GM19397 (cell line): ENCODE measurements at regions not wholly inside any gene's neighbourhood (a gene's known extent, or its start where the extent isn't known, plus 50 kb on each side); places are given as distances from the start of the nearest gene placed in this dataset.

Source experiments
- ATAC-seq: cut with Tn5 transposase; IDR thresholded peaks from one replicate; pipeline ENCODE4 v1.9.1; 2021; ENCODE audit warnings: mild to moderate bottlenecking, moderate library complexity; ENCODE audit not compliant: unreplicated experiment

- ATAC-seq: no peak
These were observed 107.7 kb upstream of the NFE2L3 start for GRCh38 chr7:26044320-26044719.

DNA sequence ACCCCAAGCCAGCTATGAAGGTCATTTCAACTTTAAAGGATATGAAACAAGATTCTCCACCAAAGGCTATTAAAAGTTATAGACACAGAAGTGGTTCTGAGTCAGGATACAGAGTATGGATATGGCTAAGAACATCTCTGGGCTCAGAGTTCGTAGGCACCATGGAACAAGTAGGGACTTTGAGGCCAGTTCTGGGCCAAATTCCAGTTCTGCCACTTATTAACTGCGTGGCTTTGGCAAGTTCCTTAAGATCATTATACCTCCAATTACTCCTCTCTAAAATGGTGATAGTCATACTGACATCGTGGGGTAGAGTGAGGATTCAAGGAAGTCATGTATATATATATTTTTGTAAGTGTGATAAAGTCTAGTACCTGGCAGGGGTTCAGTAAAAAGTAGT, 105.8 kb upstream of the NFE2L3 start:
- no peak for ATAC-seq

- no peak for ATAC-seq
These were observed 105.1 kb upstream of the NFE2L3 start for GRCh38 chr7:26046878-26047277.

DNA sequence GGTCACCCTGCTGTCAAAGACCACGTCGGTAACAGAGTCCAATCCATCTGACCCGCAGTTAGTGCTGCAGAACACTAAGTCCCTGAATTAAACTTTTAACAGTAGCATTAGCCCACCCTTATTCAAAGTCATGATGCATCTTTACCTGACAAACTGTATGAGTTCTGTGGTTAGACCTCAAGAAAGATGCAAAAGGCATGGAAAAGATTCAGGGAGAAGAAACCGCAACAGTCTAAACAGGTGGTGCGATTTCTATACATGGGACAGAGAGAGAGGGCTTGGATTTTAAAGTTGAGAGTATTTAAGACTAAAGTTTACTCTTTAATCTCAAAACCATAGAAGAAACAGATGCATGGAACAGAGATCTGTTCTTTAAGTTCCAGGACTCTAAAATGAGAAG, 103.3 kb upstream of the NFE2L3 start:
- ATAC-seq: no peak

GRCh38 chr7:26049081-26049480, 102.9 kb upstream of the NFE2L3 start:
- ATAC-seq: no peak

GRCh38 chr7:26051021-26051420, 101.0 kb upstream of the NFE2L3 start:
- ATAC-seq: no peak

- no peak for ATAC-seq
These were observed 99.3 kb upstream of the NFE2L3 start for GRCh38 chr7:26052706-26053105.

GRCh38 chr7:26054386-26054785, 97.6 kb upstream of the NFE2L3 start:
- no peak for ATAC-seq

DNA sequence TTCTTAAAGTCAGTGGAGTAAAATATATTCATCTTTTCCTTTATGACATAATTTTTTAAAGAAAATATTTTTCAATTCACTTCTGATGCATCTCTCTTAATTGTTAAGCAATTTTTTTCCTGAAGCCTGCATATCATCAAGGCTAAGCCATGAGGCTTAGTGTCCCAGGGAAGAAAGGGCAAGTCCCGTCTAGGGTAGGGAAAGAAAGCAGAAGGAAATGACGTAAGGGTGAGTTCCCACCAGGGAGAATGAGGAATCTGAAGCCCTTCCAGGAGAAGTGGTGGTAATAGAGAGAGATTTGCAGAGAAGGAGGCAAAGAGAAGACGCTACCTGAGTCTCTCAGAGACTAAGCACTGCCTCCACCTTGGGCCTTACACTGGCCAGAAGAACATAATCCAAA, 96.8 kb upstream of the NFE2L3 start:
- no peak for ATAC-seq

DNA sequence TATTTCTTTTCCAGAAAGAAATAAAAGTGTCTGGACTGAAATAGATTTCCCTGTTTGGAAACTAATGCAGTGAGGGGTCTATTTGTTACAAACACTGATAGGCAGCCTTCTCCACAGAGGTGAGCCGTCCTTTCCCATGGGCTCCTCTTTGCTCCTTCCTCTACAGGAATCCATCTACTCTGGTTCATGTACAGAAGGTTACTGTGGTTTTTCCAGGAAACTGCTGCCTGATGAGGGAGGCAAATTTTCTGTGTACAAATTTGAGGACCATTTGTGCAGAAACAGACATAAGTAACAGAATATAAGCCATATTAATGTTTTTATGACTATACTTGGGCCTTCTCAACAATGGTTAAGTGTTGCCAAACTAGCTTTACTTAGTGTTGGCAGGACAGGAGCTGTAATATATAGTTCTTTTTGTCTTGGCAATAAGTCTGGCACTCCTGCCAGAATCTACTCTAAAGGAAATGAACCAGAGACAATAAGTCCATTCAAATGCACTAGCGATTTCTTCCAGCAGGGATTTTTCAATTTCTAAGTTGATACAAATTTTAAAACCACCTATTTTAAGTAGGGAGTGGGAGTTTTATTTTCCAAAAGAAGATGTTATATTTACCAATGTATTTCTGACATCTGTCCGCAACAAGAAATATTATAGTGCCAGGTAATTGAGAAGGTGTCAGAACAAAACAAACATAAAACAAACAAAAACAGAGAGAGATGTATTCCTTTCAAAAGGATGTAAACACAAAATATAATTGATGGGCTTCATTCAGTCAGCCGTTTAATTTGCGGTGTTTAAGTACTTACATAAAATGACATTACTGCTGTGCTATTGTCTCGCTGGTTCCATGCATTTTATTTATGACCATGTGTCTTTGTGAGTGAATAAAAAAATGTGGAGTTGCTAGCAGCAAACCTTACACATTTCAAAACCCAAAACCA, 91.0 kb upstream of the NFE2L3 start:
- ATAC-seq: no peak

GRCh38 chr7:26061678-26062603, 90.1 kb upstream of the NFE2L3 start:
- no peak for ATAC-seq

- ATAC-seq: no peak
These were observed 86.3 kb upstream of the NFE2L3 start for GRCh38 chr7:26065652-26066051.

- no peak for ATAC-seq
These were observed 85.3 kb upstream of the NFE2L3 start for GRCh38 chr7:26066736-26067135.

DNA sequence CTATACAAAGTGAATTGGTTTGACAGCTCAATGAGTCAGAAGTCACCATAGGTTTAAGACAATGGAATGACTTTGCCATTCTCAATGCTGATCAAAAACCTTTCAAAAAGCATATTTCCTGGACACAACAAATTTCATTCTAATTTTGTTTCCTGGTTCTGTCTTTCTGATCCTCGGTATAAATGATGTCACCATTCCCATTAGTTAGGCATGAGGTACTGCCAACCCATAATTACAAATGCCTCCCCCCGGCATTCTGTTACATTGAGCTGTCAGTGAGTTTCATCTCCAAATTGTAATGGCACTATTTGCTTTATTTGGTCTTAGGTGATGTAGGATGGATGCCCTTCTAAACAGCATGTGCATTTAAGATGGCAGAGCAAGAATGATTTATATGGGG, 81.7 kb upstream of the NFE2L3 start:
- no peak for ATAC-seq

- no peak for ATAC-seq
These were observed 80.2 kb upstream of the NFE2L3 start for GRCh38 chr7:26071622-26072456.

DNA sequence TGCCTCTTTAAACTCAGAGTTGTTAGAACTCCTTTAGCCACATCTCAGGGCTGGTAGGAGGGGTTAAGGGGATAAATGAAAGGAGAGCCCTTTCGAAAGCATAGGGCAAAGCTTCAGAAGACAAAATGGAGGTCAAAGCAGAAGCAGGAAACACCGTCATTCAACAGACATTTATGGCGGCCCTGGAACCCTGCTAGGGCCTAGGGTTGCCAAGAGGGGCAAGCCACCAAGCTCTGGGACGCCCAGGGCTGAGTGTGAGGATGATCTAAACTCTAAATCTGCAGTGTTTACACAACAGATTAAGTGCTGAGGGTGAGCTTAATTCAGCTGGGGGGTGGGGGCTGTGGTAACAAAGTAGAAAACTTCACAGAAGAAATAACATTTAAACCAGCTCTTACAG, 79.0 kb upstream of the NFE2L3 start:
- ATAC-seq: no peak

DNA sequence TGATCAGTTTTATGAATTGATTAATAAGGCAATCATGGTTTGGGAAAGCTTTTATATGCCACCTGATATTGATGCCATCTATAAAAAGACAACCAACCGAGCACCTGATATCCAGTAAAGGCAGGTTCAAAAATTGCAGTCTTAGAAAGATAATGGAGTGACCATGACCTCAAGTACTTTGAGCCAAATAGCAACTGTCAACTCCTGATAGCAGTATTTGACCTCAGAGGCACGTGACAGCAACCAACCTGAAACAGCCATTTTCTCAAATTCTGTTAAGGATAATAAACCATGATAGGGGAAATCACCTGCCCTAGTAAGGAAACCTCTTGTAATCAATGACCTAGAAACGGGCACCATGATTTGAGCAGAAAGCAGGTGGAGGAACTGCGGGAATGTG, 77.1 kb upstream of the NFE2L3 start:
- ATAC-seq: no peak

DNA sequence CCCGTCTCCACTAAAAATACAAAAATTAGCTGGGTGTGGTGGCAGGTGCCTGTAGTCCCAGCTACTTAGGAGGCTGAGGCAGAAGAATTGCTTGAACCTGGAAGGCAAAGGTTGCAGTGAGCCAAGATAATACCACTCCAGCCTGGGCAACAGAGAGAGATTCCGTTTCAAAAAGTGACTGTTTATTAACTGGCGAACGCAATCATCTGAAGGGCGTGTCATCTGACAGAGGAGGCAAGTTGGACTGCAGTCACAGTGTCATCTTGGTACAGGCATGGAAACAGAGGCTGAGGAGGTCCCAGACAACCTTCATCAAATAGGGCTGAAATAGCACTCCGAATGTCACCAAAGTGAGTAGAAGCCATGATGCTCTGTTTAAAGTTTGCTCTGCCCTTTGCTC, 75.3 kb upstream of the NFE2L3 start:
- no peak for ATAC-seq

- peak; percentile 97 for ATAC-seq
These were observed 73.3 kb upstream of the NFE2L3 start for GRCh38 chr7:26078437-26079336.

DNA sequence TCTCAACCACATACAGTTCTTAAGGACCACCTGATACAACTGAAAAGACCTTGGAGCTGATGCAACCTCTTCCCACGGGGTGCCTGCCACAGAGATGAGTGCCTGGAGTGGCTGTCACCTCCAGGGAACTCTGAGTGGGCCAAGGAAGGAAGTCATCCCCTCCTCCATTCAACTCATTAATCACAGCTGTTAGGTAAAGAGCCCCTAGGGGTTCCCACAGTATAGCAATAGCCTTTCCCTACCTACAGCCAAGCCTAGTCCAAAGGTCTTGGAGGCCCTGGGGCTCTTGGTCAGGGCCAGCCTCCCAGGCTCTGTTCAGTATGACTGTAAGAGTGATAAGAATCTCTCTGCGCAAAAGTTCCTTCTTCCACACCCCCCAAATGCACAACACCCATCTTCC, 70.4 kb upstream of the NFE2L3 start:
- ATAC-seq: no peak
